ENCODE measurements at regions not wholly inside any gene's neighbourhood (a gene's known extent, or its start where the extent isn't known, plus 50 kb on each side); places are given as distances from the start of the nearest gene placed in this dataset.

- Mint-ChIP-seq H3K36me3 (peaks cover 4% of the 10 kb centered on the region), H3K4me1 (ENCODE audit: low read depth) (no peaks in the 10 kb centered on the region), H3K9me3 (ENCODE audit: low read depth) (peaks cover 3% of the 10 kb centered on the region), H3K27ac (no peak overlapping the region), H3K4me3 (no peak overlapping the region), H3K27me3 (no peaks in the 10 kb centered on the region)
These were observed 57.3 kb downstream of the MED10 start for GRCh38 chr5:6321078-6321477.

GRCh38 chr5:6319116-6319515, 59.2 kb downstream of the MED10 start:
- H3K27me3 Mint-ChIP-seq, result no peaks in the 10 kb centered on the region
- peaks cover 3% of the 10 kb centered on the region for H3K9me3 Mint-ChIP-seq (ENCODE audit: low read depth)
- no peak overlapping the region for H3K4me3 Mint-ChIP-seq
- H3K27ac Mint-ChIP-seq, result no peak overlapping the region
- peaks cover 4% of the 10 kb centered on the region for H3K36me3 Mint-ChIP-seq
- H3K4me1 Mint-ChIP-seq (ENCODE audit: low read depth), result peaks cover under 1% of the 10 kb centered on the region

- Mint-ChIP-seq H3K4me1 (ENCODE audit: low read depth) (peaks cover 3% of the 10 kb centered on the region), H3K4me3 (no peak overlapping the region), H3K27me3 (no peaks in the 10 kb centered on the region), H3K9me3 (ENCODE audit: low read depth) (peaks cover 3% of the 10 kb centered on the region), H3K27ac (no peak overlapping the region), H3K36me3 (peaks cover 4% of the 10 kb centered on the region)
These were observed 61.1 kb downstream of the MED10 start for GRCh38 chr5:6317116-6317798.

GRCh38 chr5:6315580-6315979, 62.8 kb downstream of the MED10 start:
- Mint-ChIP-seq H3K27me3 (no peaks in the 10 kb centered on the region), H3K4me1 (ENCODE audit: low read depth) (peaks cover 3% of the 10 kb centered on the region), H3K36me3 (no peaks in the 10 kb centered on the region), H3K4me3 (no peak overlapping the region), H3K9me3 (ENCODE audit: low read depth) (no peaks in the 10 kb centered on the region), H3K27ac (no peak overlapping the region)

GRCh38 chr5:6311568-6312501, 66.5 kb downstream of the MED10 start:
- Mint-ChIP-seq H3K4me3 (no peak overlapping the region), H3K27ac (no peak overlapping the region), H3K4me1 (ENCODE audit: low read depth) (peaks cover 3% of the 10 kb centered on the region), H3K27me3 (no peaks in the 10 kb centered on the region), H3K36me3 (no peaks in the 10 kb centered on the region), H3K9me3 (ENCODE audit: low read depth) (no peaks in the 10 kb centered on the region)

GRCh38 chr5:6309949-6310348, 68.4 kb downstream of the MED10 start:
- H3K4me1 Mint-ChIP-seq (ENCODE audit: low read depth), result peaks cover 3% of the 10 kb centered on the region
- H3K27me3 Mint-ChIP-seq, result peaks cover 3% of the 10 kb centered on the region
- H3K36me3 Mint-ChIP-seq, result no peaks in the 10 kb centered on the region
- H3K4me3 Mint-ChIP-seq, result no peak overlapping the region
- no peaks in the 10 kb centered on the region for H3K9me3 Mint-ChIP-seq (ENCODE audit: low read depth)
- no peak overlapping the region for H3K27ac Mint-ChIP-seq

- Mint-ChIP-seq H3K4me1 (ENCODE audit: low read depth) (no peaks in the 10 kb centered on the region), H3K4me3 (no peak overlapping the region), H3K27me3 (peaks cover 6% of the 10 kb centered on the region), H3K27ac (no peak overlapping the region), H3K36me3 (no peaks in the 10 kb centered on the region), H3K9me3 (ENCODE audit: low read depth) (no peaks in the 10 kb centered on the region)
These were observed 69.7 kb downstream of the MED10 start for GRCh38 chr5:6308683-6309082.

- Mint-ChIP-seq H3K4me1 (ENCODE audit: low read depth) (no peaks in the 10 kb centered on the region), H3K4me3 (no peak overlapping the region), H3K36me3 (no peaks in the 10 kb centered on the region), H3K27ac (no peak overlapping the region), H3K9me3 (ENCODE audit: low read depth) (no peaks in the 10 kb centered on the region), H3K27me3 (peaks cover 6% of the 10 kb centered on the region)
These were observed 71.0 kb downstream of the MED10 start for GRCh38 chr5:6307304-6307703.

GRCh38 chr5:6305853-6306252, 72.5 kb downstream of the MED10 start:
- H3K36me3 Mint-ChIP-seq, result no peaks in the 10 kb centered on the region
- no peaks in the 10 kb centered on the region for H3K4me1 Mint-ChIP-seq (ENCODE audit: low read depth)
- H3K27me3 Mint-ChIP-seq, result peaks cover 6% of the 10 kb centered on the region
- no peak overlapping the region for H3K4me3 Mint-ChIP-seq
- H3K27ac Mint-ChIP-seq, result no peak overlapping the region
- H3K9me3 Mint-ChIP-seq (ENCODE audit: low read depth), result no peaks in the 10 kb centered on the region

- Mint-ChIP-seq H3K27me3 (peaks cover 6% of the 10 kb centered on the region), H3K9me3 (ENCODE audit: low read depth) (no peaks in the 10 kb centered on the region), H3K4me3 (no peak overlapping the region), H3K4me1 (ENCODE audit: low read depth) (no peaks in the 10 kb centered on the region), H3K36me3 (no peaks in the 10 kb centered on the region), H3K27ac (no peak overlapping the region)
These were observed 75.7 kb downstream of the MED10 start for GRCh38 chr5:6302684-6303083.

GRCh38 chr5:6302075-6302474, 76.3 kb downstream of the MED10 start:
- Mint-ChIP-seq H3K9me3 (ENCODE audit: low read depth) (no peaks in the 10 kb centered on the region), H3K27me3 (peaks cover 6% of the 10 kb centered on the region), H3K36me3 (no peaks in the 10 kb centered on the region), H3K4me3 (no peak overlapping the region), H3K27ac (no peak overlapping the region), H3K4me1 (ENCODE audit: low read depth) (no peaks in the 10 kb centered on the region)

GRCh38 chr5:6296524-6296923, 81.8 kb downstream of the MED10 start:
- Mint-ChIP-seq H3K4me3 (no peak overlapping the region), H3K4me1 (ENCODE audit: low read depth) (no peaks in the 10 kb centered on the region), H3K27me3 (no peaks in the 10 kb centered on the region), H3K36me3 (no peaks in the 10 kb centered on the region), H3K9me3 (ENCODE audit: low read depth) (no peaks in the 10 kb centered on the region), H3K27ac (no peak overlapping the region)

GRCh38 chr5:6291961-6292360, 86.4 kb downstream of the MED10 start:
- Mint-ChIP-seq H3K27me3 (no peaks in the 10 kb centered on the region), H3K27ac (no peak overlapping the region), H3K4me3 (no peak overlapping the region), H3K4me1 (ENCODE audit: low read depth) (no peaks in the 10 kb centered on the region), H3K9me3 (ENCODE audit: low read depth) (no peaks in the 10 kb centered on the region), H3K36me3 (no peaks in the 10 kb centered on the region)

- no peaks in the 10 kb centered on the region for H3K27me3 Mint-ChIP-seq
- no peaks in the 10 kb centered on the region for H3K4me1 Mint-ChIP-seq (ENCODE audit: low read depth)
These were observed 89.1 kb downstream of the MED10 start for GRCh38 chr5:6289239-6289638.

GRCh38 chr5:6287176-6287575, 91.2 kb downstream of the MED10 start:
- H3K9me3 Mint-ChIP-seq (ENCODE audit: low read depth), result no peaks in the 10 kb centered on the region
- H3K4me3 Mint-ChIP-seq, result no peak overlapping the region
- H3K27me3 Mint-ChIP-seq, result peaks cover 3% of the 10 kb centered on the region
- no peaks in the 10 kb centered on the region for H3K4me1 Mint-ChIP-seq (ENCODE audit: low read depth)
- no peaks in the 10 kb centered on the region for H3K36me3 Mint-ChIP-seq
- no peak overlapping the region for H3K27ac Mint-ChIP-seq

More at GRCh38 chr5:6289239-6289638, 89.1 kb downstream of the MED10 start:
- Mint-ChIP-seq H3K36me3 (no peaks in the 10 kb centered on the region), H3K4me3 (no peak overlapping the region), H3K27ac (no peak overlapping the region), H3K9me3 (ENCODE audit: low read depth) (no peaks in the 10 kb centered on the region)
